ENCODE measurements at regions not wholly inside any gene's neighbourhood (a gene's known extent, or its start where the extent isn't known, plus 50 kb on each side); places are given as distances from the start of the nearest gene placed in this dataset.

- TF ChIP-seq CREB1 (CRISPR knock-in tag; IDR thresholded peaks at IDR 0.05; ENCODE audit: low read depth) (no peak), POLR2AphosphoS5 (IDR thresholded peaks at IDR 0.05; ENCODE audit: low read depth) (no peak), STAT1 (IDR thresholded peaks at IDR 0.05; ENCODE audit: unreplicated experiment) (no peak), EZH2 (IDR thresholded peaks at IDR 0.05; ENCODE audit: low read depth, unreplicated experiment) (no peak), EZH2phosphoT487 (IDR thresholded peaks at IDR 0.05; ENCODE audit: unreplicated experiment) (no peak), ETS1 (IDR thresholded peaks at IDR 0.05) (no peak), JUNB (IDR thresholded peaks at IDR 0.05; ENCODE audit: unreplicated experiment) (no peak)
Observed at GRCh38 chr7:46492466-46492865, 571.4 kb upstream of the IGFBP3 start (continued).

- Histone ChIP-seq H3K4me2 (no peak overlapping the region), H2AFZ (no peak overlapping the region), H3K36me3 (ENCODE audit: insufficient read depth) (no peaks in the 10 kb centered on the region), H3K27ac (ENCODE audit: low read depth) (no peak overlapping the region), H4K20me1 (replicated peaks; ENCODE audit: insufficient read depth) (no peaks in the 10 kb centered on the region), H3K4me1 (ENCODE audit: insufficient read depth) (no peaks in the 10 kb centered on the region), H3K79me2 (replicated peaks; ENCODE audit: insufficient read depth) (no peaks in the 10 kb centered on the region), H3K27me3 (ENCODE audit: insufficient read depth) (no peaks in the 10 kb centered on the region), H3F3A (replicated peaks; ENCODE audit: low read depth) (no peaks in the 10 kb centered on the region), H3K9me2 (ENCODE audit: insufficient read depth) (no peaks in the 10 kb centered on the region; the same call in 1 of the 2 replicates), H3K4me3 (no peak overlapping the region)
- Mint-ChIP-seq H3K9me3 (no peaks in the 10 kb centered on the region), H3K27ac (no peak overlapping the region), H3K36me3 (ENCODE audit: low read depth) (no peaks in the 10 kb centered on the region), H3K4me1 (no peaks in the 10 kb centered on the region), H3K4me3 (no peak overlapping the region), H3K27me3 (ENCODE audit: insufficient read depth, low read depth, poor library complexity) (no peaks in the 10 kb centered on the region)
- no peak for DNase-seq (ENCODE audit: low spot score)
- no peak for ATAC-seq
- TF ChIP-seq NANOG (IDR thresholded peaks at IDR 0.05; ENCODE audit: borderline replicate concordance) (no peak), ETS1 (IDR thresholded peaks at IDR 0.05) (no peak), EZH2phosphoT487 (IDR thresholded peaks at IDR 0.05; ENCODE audit: unreplicated experiment) (no peak), ZNF331 (CRISPR knock-in tag; IDR thresholded peaks at IDR 0.05; ENCODE audit: low read depth) (no peak), ZNF114 (CRISPR knock-in tag; IDR thresholded peaks at IDR 0.05) (no peak), ZNF462 (CRISPR knock-in tag; IDR thresholded peaks at IDR 0.05) (no peak), JUNB (IDR thresholded peaks at IDR 0.05; ENCODE audit: unreplicated experiment) (no peak), EZH2 (IDR thresholded peaks at IDR 0.05; ENCODE audit: low read depth, unreplicated experiment) (no peak), REST (IDR thresholded peaks at IDR 0.05; ENCODE audit: unreplicated experiment) (no peak), STAT1 (IDR thresholded peaks at IDR 0.05; ENCODE audit: unreplicated experiment) (no peak), CREB1 (CRISPR knock-in tag; IDR thresholded peaks at IDR 0.05; ENCODE audit: low read depth) (no peak), POLR2AphosphoS5 (IDR thresholded peaks at IDR 0.05; ENCODE audit: low read depth) (no peak)
Observed at GRCh38 chr7:46490406-46490805, 569.3 kb upstream of the IGFBP3 start.
